Testis (tissue), 2 donors: ENCODE measurements at regions not wholly inside any gene's neighbourhood (a gene's known extent, or its start where the extent isn't known, plus 50 kb on each side); places are given as distances from the start of the nearest gene placed in this dataset.

ENCODE experiments used
- CTCF ChIP-seq, 3 experiments: fragments of 450-650 bp in 2 of 3; fragments of 200-600 bp in 1 of 3; sonication (generic) in 1 of 3; IDR thresholded peaks; one replicate each; pipeline ENCODE4 v1.5.1; 2016 to 2019; ENCODE audit warnings: antibody characterized with exemption in 3 of 3, mild to moderate bottlenecking in 2 of 3, moderate library complexity in 1 of 3
- POLR2A ChIP-seq: fragments of 450-650 bp; IDR thresholded peaks from one replicate; pipeline ENCODE4 v1.6.1; 2017; ENCODE audit warnings: antibody characterized with exemption, mild to moderate bottlenecking, moderate library complexity

DNA sequence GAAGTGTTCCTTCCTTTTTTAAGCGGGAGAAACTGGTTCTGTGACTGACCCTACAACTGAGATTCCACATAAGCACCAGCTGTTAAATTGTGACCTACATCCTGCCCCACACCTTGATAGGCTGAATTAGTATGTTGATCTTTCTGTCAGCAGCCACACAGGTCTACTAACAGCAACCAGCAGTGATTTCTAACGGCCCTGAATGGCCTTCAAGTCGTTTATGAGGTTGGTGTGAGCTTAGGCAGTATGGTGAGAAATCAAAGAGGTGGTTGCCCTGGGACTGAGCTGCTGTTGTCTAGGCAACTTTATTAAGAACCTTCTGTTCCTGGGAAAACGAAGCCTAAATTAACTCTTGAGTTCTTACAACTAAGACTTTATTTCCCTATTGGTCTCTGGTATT, 197.2 kb upstream of the FSHR start:
- TF ChIP-seq CTCF (IDR thresholded peaks at IDR 0.05) = no peak
- TF ChIP-seq POLR2A = no peak
